Endometrium (tissue), 2 donors: ENCODE measurements at regions not wholly inside any gene's neighbourhood (a gene's known extent, or its start where the extent isn't known, plus 50 kb on each side); places are given as distances from the start of the nearest gene placed in this dataset.

Source experiments
- FAIRE-seq: peaks from 2 replicates; lab custom pipeline; 2012; peaks lifted over from hg19 to GRCh38; lab: Jason Lieb, UNC
- donor health status: control.
- donor health status: control.

GRCh38 chr10:44779511-44779910 lies 131.6 kb upstream of the TMEM72 start:
- FAIRE-seq = no peak

- FAIRE-seq = no peak
Observed at GRCh38 chr10:44780426-44780825, 130.7 kb upstream of the TMEM72 start.

DNA sequence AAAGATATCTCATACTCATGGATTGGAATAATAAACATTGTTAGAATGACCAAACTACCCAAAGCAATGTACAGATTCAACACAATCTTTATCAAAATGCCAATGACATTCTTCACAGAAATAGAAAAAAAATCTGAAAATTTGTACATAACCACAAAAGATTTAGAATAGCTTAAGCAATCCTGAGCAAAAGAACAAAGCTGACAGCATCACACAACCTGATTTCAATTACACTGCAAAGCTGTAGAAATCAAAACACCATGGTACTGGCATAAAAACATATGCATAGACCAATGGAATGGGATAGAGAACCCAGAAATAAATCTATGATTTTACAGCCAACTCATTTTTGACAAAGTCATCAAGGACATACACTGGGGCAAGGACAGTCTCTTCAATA lies 130.0 kb upstream of the TMEM72 start:
- no peak for FAIRE-seq

DNA sequence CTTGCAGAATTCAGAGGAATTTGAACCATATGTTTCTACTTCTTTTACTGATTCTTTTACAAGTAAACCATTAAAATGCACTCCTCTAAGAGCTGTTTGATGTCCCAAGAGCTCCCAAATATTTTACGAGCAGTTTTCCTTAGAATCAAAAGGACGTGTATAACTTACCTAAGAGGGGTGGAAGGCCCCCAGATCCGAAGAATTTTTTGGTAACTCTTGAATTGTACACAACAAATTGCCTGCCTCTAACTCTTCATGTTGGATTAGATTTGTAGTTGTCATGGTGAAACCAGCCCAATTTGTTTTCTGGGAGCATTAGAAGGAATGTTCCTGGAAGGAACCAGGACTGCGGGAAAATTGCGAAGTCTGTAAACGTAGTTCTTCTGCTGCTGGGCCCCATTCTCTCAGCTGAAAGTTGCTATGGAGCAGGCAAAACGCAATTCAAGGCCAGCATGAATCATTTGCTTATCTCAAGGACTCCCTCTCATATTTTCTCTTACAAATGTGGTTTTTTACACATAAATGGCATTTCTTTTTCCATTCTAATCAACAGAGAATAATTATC lies 124.8 kb upstream of the TMEM72 start:
- FAIRE-seq = no peak

DNA sequence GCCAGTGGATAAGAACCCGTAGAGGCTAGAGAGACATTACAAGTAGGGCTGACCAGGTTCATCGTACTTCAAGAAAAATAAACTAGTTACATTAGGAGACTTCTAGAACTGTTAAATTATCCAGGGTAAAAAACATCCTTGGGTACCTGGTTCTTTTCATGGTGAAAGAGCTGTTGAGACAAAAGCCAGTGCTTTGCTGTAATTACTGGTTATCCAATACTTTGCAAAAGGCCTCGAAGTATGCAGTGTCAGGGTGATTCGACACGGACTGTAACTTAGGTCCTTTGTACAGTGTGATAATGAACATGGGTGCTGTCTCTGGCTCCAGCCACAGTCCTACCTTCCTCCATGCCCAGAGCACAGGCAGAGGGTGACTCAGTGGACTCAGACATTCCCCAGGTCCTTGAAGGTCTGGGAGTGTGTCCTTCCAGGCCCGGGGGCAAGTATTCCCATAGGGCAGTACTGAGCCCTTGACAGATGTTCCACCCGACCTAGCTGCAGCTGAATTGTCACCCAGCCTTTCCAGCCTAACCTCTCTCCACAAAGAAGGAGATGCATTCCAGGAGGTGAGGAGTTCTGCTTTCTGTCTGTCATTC lies 123.6 kb upstream of the TMEM72 start:
- no peak for FAIRE-seq

DNA sequence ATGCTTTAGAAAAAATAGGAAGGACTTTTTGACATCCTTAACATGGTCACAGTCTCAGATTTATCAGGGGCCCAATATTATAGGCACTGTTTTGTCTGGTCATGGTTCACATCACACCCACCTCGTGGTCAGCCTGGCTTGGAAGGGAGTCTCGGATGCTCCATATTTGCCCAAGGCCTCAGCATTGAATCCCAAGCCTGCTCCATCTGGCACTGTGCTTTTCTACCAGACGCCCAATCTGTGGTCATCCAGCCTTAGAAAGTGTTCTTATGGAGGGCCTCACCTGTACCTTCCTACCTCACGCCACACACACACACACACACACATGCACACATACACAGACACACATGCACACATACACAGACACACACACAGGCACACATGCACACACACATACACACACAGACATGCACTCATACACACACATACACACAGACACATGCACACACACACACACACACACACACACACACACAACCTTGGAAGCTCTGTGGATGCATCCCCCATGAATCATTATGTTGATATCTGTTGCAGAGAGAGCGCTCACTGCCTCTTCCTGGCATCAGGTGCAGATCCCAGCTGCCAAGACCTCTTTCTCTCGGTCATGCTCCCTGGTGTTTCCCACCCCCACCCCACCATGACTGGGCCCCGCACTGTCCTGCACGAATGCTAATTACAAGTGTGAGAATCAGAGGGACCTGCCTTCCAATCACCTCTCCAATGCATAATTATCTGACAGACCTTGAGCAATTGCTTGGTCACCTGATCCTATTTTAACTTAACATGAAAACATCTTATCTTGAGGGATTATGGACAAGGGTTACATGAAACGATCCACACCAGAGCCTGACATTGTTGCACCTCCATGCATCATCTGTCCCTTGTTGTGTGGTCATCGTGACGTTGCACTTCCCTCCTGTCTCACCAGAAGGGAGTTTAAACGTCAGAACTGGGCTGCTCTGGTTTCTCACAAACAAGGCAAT lies 122.7 kb upstream of the TMEM72 start:
- no peak for FAIRE-seq

- peak; percentile 78 for FAIRE-seq
Observed at GRCh38 chr10:44792119-44792775, 118.9 kb upstream of the TMEM72 start.

- FAIRE-seq = no peak
Observed at GRCh38 chr10:44799966-44800365, 111.2 kb upstream of the TMEM72 start.

- FAIRE-seq = no peak
Observed at GRCh38 chr10:44801383-44802327, 109.5 kb upstream of the TMEM72 start.

DNA sequence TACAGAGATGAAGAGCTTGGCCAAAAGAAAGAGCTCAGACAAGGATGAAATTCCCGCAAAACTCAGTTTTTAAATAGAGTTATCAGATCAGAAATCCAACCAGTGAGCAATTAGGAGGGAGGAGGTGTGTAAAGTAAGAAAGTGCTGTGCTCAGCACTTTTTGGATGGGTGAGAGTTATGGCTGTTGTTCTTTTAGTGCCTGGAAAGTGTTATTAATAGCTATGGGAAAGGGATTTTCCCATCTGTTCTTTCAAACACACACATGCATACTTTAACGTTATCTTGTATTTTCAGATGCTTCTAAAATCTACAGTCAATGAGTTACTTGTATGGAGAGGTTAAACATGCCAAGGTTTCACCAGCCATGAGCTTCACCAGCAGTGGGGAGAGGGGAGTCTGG lies 107.3 kb upstream of the TMEM72 start:
- no peak for FAIRE-seq

DNA sequence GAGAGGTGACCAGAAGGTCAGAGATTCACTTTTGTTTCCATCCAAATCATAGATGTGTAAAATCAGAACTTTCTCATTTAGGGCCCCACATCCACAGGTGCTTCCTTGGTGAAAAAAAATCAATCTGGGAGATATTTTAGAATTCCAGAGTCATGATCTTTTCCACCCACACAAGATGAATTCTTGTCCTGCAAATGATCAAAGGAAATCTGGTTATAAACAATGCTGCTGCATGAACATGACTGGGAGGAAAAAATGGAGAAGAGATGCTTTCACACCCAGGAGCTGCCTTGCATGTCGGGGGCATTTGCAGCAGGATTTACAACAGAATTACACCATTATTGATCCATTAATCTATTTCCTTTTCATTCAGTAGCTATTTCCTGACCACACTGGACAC lies 106.5 kb upstream of the TMEM72 start:
- FAIRE-seq = no peak

DNA sequence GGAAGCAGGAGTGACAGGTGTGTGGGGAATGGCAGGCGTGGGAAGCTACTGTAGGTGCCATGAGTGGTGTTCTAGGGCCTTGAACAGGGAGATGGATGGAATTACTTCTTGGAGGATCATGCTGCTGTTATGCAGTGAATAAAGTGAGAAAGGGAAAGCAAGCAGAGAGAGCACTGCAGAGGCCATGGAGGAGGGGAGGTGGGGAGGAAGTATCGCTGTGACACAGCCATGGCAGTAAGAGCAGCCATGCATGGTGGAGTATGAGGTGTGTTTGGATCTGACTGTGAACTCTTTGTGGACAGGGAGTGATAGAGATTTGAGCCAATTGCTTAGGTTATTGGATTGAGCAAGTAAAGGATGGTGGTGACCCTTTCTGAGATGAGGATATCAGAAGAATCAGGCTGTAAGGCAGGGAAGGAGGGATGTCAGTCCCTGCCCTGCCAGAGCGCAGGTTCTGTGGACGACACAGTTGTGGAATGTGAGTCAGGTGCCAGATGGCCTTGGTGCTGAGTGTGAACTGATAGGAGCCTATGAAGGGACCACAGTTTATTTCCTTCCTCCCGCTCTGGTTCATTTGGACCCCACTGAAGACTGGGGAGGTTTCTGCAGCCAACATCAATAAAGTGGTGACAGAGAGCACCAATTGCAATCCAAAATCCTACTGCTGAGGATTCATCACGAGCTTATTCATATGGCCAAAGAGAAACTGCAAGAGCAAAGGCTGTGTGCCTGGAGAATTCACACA lies 105.5 kb upstream of the TMEM72 start:
- no peak for FAIRE-seq

GRCh38 chr10:44806950-44807349 lies 104.2 kb upstream of the TMEM72 start:
- no peak for FAIRE-seq

DNA sequence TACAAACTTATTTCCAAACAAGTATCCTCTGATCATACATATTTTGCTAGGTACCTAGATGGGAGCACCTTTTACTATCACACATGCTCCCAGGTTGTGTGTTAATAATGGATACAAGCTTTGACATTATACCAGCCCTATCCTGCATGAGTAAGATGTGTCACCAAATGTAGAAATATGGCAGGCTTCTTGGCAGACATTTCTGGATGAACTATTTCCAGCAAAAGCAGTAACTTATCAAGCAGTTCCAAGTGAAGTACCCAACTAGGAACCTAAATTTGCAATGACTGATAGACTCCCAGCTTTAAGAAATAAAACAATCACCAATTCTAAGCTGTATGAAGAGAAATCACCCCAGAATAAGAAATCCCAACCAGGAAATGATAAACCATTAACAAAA lies 103.7 kb upstream of the TMEM72 start:
- no peak for FAIRE-seq

- no peak for FAIRE-seq
Observed at GRCh38 chr10:44809647-44810046, 101.5 kb upstream of the TMEM72 start.

- no peak for FAIRE-seq
Observed at GRCh38 chr10:44811072-44811471, 100.1 kb upstream of the TMEM72 start.

DNA sequence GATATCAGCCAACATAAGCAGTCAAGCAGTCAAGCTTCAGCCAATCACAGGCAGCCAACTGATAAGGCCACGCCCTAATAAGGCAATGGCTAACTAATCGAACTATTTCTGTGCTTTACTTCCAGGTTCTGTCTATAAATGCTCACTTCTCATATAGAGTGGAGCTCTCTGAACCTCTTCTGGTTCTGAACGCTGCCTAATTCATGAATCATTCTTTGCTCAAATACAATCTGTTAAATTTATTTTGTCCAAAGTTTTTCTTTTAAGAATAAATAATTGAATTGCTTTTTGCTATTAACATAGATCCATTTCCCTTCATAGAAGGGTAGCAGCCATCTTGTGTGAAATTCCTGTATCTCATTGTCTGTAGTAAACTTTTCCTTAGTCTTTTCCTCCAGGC lies 97.9 kb upstream of the TMEM72 start:
- no peak for FAIRE-seq

- FAIRE-seq = no peak
Observed at GRCh38 chr10:44814929-44815328, 96.2 kb upstream of the TMEM72 start.

DNA sequence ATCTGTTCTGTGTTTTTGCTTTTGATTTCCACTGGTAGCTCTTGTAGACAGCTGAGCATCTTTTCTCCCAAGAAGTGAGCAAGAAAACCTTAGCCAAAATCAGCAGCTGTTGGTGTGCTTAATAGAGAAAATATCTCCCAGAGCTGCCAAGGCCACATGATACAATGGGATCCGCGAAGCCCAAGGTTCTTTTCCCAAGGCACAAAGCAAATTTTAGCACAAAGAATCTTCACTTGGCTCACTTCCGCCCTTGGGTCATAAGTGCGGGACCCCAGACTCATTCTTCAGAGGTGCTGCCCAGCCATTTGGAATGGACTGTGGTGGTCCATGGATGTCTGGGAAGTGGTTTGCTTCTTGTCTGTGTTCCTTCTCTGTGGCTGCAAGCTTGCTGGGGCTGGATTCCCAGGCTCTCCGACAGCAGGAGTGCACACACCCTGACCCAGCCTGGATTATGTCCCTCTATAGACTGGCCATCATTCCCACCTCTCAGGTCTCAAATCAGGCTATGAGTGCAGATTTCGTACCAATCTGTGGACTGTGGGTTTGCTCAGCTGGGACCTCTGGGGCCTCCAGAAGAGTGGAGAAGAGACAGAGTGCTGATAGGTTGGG lies 93.0 kb upstream of the TMEM72 start:
- no peak for FAIRE-seq

- FAIRE-seq = no peak
Observed at GRCh38 chr10:44818701-44819127, 92.4 kb upstream of the TMEM72 start.
